ENCODE measurements at regions not wholly inside any gene's neighbourhood (a gene's known extent, or its start where the extent isn't known, plus 50 kb on each side); places are given as distances from the start of the nearest gene placed in this dataset.
"Not testable (repeated sequence)": the region's sequence is repeated elsewhere in the genome, so short reads cannot be mapped to it uniquely, and the experiment has no call there.

GRCh38 chr3:5476403-5476802 is 288.9 kb downstream of the EDEM1 start:
- no peak for DNase-seq

- DNase-seq: no peak
Measured at GRCh38 chr3:5479229-5479799, 291.8 kb downstream of the EDEM1 start.

- DNase-seq: no peak
Measured at GRCh38 chr3:5480190-5480589, 292.7 kb downstream of the EDEM1 start.

GRCh38 chr3:5485427-5485826 is 297.9 kb downstream of the EDEM1 start:
- DNase-seq: no peak

- DNase-seq: no peak
Measured at GRCh38 chr3:5488771-5489170, 301.3 kb downstream of the EDEM1 start.

- no peak for DNase-seq
Measured at GRCh38 chr3:5489536-5489935, 302.0 kb downstream of the EDEM1 start.

GRCh38 chr3:5494905-5495519 is 307.5 kb downstream of the EDEM1 start:
- DNase-seq: no peak

GRCh38 chr3:5497497-5497896 is 310.0 kb downstream of the EDEM1 start:
- no peak for DNase-seq

- DNase-seq: no peak
Measured at GRCh38 chr3:5498981-5499380, 311.5 kb downstream of the EDEM1 start.

GRCh38 chr3:5499404-5499803 is 311.9 kb downstream of the EDEM1 start:
- no peak for DNase-seq

GRCh38 chr3:5503136-5503535 is 315.6 kb downstream of the EDEM1 start:
- DNase-seq: no peak

GRCh38 chr3:5504135-5504534 is 316.6 kb downstream of the EDEM1 start:
- DNase-seq: no peak

- DNase-seq: no peak
Measured at GRCh38 chr3:5505163-5505562, 317.7 kb downstream of the EDEM1 start.

- no peak for DNase-seq
Measured at GRCh38 chr3:5505997-5506396, 318.5 kb downstream of the EDEM1 start.

- DNase-seq: not testable (repeated sequence)
Measured at GRCh38 chr3:5508860-5509259, 321.4 kb downstream of the EDEM1 start.

GRCh38 chr3:5510300-5510699 is 322.8 kb downstream of the EDEM1 start:
- no peak for DNase-seq

GRCh38 chr3:5517921-5518320 is 330.4 kb downstream of the EDEM1 start:
- DNase-seq: no peak

- no peak for DNase-seq
Measured at GRCh38 chr3:5520237-5520636, 332.7 kb downstream of the EDEM1 start.

GRCh38 chr3:5523125-5523524 is 335.6 kb downstream of the EDEM1 start:
- DNase-seq: no peak

GRCh38 chr3:5531039-5531438 is 343.5 kb downstream of the EDEM1 start:
- no peak for DNase-seq

GRCh38 chr3:5531741-5532290 is 344.3 kb downstream of the EDEM1 start:
- DNase-seq: no peak

GRCh38 chr3:5540532-5540931 is 353.0 kb downstream of the EDEM1 start:
- DNase-seq: no peak

- DNase-seq: no peak
Measured at GRCh38 chr3:5542472-5542871, 355.0 kb downstream of the EDEM1 start.

- no peak for DNase-seq
Measured at GRCh38 chr3:5543047-5543446, 355.5 kb downstream of the EDEM1 start.

All from occipital lobe (tissue), 1 donor.